Colonic mucosa (tissue), 4 donors: ENCODE measurements at regions not wholly inside any gene's neighbourhood (a gene's known extent, or its start where the extent isn't known, plus 50 kb on each side); places are given as distances from the start of the nearest gene placed in this dataset.

Experiments
- DNase-seq: peaks from one replicate; pipeline ENCODE4 v3.0.0-alpha.2; 2020
- H3K27ac ChIP-seq: fragments of 200-600 bp; one replicate; pipeline ENCODE4 v1.8.0; 2021
- H3K27me3 ChIP-seq: fragments of 200-600 bp; one replicate; pipeline ENCODE4 v1.8.0; 2021
- H3K36me3 ChIP-seq: fragments of 200-600 bp; one replicate; pipeline ENCODE4 v1.8.0; 2021
- H3K4me1 ChIP-seq: fragments of 200-600 bp; one replicate; pipeline ENCODE4 v1.8.0; 2021; ENCODE audit warnings: mild to moderate bottlenecking
- H3K4me3 ChIP-seq: fragments of 200-600 bp; one replicate; pipeline ENCODE4 v1.8.0; 2021
- H3K9ac ChIP-seq, 2 donors: one replicate each; pipeline ENCODE4 v1.7.0; 2013; ENCODE audit warnings: control low read depth in 2 of 2, low read depth in 2 of 2, low read length in 2 of 2
- H3K9me3 ChIP-seq: fragments of 200-600 bp; one replicate; pipeline ENCODE4 v1.8.0; 2021
- intact Hi-C: fragments of 100-400 bp; cut with DNase I; formaldehyde crosslinking; loops from one replicate; pipeline ENCODE4 v1.14.1; 2022
- TF ChIP-seq, protein P1 (sequence below): fragments of 200-600 bp; IDR thresholded peaks from one replicate; pipeline ENCODE4 v1.8.0; 2022; ENCODE audit warnings: antibody characterized with exemption, mild to moderate bottlenecking
- donor health status: healthy.
- donor health status: DM: no; HTN: no; CAD: no.
- donor health status: DM: no; HTN: no; CAD: no.

DNA sequence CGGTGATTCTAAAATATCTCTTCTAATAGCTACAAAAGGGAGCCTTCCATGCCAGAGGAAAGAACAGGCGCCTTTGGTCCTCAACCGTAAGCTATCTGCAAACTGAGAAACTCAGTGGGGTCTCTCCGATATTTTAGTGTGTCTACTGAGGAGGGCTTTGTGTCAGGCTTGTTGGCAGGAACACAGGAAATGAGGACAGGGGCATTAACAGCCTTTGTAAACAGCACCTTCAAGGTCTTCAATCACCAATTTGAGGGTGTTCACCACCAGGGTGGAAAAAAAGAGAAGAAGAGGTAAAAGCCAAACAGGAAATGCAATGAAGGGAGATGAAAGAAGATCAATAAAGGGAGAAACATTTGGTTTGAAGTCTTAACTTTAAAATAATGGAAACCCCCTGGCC, 580.1 kb upstream of the SALL1 start:
- TF ChIP-seq, protein P1, sequence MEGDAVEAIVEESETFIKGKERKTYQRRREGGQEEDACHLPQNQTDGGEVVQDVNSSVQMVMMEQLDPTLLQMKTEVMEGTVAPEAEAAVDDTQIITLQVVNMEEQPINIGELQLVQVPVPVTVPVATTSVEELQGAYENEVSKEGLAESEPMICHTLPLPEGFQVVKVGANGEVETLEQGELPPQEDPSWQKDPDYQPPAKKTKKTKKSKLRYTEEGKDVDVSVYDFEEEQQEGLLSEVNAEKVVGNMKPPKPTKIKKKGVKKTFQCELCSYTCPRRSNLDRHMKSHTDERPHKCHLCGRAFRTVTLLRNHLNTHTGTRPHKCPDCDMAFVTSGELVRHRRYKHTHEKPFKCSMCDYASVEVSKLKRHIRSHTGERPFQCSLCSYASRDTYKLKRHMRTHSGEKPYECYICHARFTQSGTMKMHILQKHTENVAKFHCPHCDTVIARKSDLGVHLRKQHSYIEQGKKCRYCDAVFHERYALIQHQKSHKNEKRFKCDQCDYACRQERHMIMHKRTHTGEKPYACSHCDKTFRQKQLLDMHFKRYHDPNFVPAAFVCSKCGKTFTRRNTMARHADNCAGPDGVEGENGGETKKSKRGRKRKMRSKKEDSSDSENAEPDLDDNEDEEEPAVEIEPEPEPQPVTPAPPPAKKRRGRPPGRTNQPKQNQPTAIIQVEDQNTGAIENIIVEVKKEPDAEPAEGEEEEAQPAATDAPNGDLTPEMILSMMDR: no peak
- Histone ChIP-seq H3K27ac (no peak overlapping the region), H3K27me3 (no peaks in the 10 kb centered on the region), H3K9me3 (no peaks in the 10 kb centered on the region), H3K4me3 (no peak overlapping the region), H3K9ac (no peak overlapping the region), H3K4me1 (no peaks in the 10 kb centered on the region), H3K36me3 (no peaks in the 10 kb centered on the region)
- intact Hi-C loops: no loop called here
- no peak for DNase-seq

DNA sequence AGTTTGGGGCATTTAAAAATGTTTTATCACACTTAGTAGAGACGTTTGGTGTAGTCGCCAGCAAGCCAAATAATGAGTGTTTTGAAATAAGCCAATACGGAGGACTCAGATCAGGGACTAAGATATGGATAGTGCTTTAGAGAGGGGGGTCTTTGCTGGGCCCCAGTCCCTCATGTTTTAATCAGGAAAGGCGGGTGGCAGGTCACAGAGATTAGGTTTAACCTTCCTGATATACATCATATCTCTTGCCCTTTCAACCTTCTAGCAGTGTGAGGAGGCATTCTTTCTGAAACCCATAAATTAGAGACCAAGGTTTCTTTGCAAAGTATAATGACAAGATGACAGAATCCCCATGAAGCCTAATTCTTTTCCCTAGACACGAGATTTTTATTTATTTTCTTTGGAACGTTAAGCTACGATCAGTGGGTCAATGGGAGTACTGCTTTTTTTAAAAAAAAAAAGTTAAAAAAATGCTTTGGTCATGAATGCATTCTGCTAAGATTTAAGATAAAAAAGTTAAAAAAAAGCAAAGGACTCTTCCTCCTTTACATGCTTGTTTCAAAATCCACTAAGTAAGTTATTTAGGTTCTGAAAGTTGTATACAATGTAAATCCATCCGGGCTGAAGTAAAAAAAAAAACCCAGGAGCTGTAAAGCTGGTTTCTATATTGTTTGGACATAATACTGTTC, 572.1 kb upstream of the SALL1 start:
- DNase-seq: no peak
- Histone ChIP-seq H3K36me3 (no peaks in the 10 kb centered on the region), H3K4me1 (no peaks in the 10 kb centered on the region), H3K27me3 (no peaks in the 10 kb centered on the region), H3K27ac (no peak overlapping the region), H3K4me3 (no peak overlapping the region), H3K9ac (no peak overlapping the region), H3K9me3 (no peaks in the 10 kb centered on the region)
- TF ChIP-seq, protein P1: no peak
- intact Hi-C loops: no loop called here

DNA sequence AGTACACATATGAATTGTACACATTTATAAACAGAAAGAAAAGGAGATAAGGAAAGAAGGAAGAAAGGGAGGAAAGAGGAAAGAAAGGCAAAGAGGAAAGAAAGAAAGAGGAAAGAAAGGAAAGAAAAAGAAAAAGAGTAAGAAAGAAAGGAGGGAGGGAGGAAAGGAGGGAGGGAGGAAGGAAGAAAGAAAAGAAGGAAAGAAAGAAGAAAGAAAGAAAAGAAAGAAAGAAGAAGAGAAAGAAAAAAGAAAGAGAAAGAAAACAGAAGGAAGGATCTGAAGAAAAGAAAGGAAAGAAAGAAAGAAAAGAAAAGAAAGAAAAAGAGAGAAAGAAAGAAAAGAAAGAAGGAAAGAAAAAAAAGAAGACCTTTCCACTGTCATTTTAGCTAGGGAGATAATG, 571.4 kb upstream of the SALL1 start:
- Histone ChIP-seq H3K9ac (no peak overlapping the region), H3K27ac (no peak overlapping the region), H3K36me3 (no peaks in the 10 kb centered on the region), H3K4me1 (no peaks in the 10 kb centered on the region), H3K4me3 (no peak overlapping the region), H3K9me3 (no peaks in the 10 kb centered on the region), H3K27me3 (no peaks in the 10 kb centered on the region)
- TF ChIP-seq, protein P1: no peak
- intact Hi-C loops: no loop called here
- no peak for DNase-seq

DNA sequence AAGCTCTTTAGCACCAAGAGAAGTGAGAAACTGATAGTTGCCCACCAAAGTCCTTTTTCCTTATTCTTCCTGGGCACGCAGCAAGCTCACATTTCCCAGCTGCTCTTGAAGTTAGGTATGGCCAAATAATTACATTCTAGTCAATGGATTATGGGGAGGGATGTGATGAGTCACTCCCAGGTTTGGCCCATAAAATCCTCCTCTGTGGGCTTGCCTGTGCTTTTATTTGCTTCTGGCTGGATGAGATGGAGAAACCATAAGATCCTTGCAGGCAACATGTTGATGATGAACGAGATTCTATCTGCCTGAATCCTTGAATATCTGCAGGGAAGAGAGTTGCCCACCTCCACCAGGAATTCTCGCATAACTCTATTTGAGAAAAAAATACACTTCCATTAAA, 568.3 kb upstream of the SALL1 start:
- TF ChIP-seq, protein P1: no peak
- Histone ChIP-seq H3K9ac (no peak overlapping the region), H3K4me3 (no peak overlapping the region), H3K36me3 (no peaks in the 10 kb centered on the region), H3K27me3 (no peaks in the 10 kb centered on the region), H3K4me1 (no peaks in the 10 kb centered on the region), H3K9me3 (no peaks in the 10 kb centered on the region), H3K27ac (no peak overlapping the region)
- intact Hi-C loops: no loop called here
- no peak for DNase-seq

DNA sequence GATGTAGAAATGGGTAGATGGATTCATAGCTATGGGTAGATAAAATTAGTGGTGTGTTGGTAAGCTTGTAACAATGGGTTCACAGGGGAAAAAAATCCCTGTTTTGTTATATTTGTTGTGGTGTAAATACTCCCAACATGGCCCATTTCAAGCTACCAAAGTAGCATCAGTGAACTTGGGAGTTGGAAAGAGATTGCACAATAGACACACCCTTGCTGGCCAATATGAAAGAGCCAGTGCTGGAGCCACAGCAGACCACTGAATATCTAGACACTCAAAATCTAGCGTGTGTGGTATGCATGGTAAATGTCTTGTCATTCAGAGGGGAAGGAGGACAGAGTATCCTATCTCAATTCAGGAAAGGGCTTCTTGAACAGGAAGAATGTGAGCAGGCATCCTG, 565.1 kb upstream of the SALL1 start:
- TF ChIP-seq, protein P1: no peak
- Histone ChIP-seq H3K9me3 (no peaks in the 10 kb centered on the region), H3K27ac (no peak overlapping the region), H3K36me3 (no peaks in the 10 kb centered on the region), H3K4me3 (no peak overlapping the region), H3K9ac (no peak overlapping the region), H3K4me1 (no peaks in the 10 kb centered on the region), H3K27me3 (no peaks in the 10 kb centered on the region)
- no peak for DNase-seq
- intact Hi-C loops: no loop called here
